Cardiac fibroblast (primary cell): ENCODE measurements at regions not wholly inside any gene's neighbourhood (a gene's known extent, or its start where the extent isn't known, plus 50 kb on each side); places are given as distances from the start of the nearest gene placed in this dataset.

Experiments used
- DNase-seq, 2 donors: peaks; one replicate each; pipeline versions ENCODE4 v3.0.0 to v3.0.0-alpha.2; 2010; ENCODE audit warnings: low read depth in 2 of 2
- H3K4me3 ChIP-seq, 2 donors: replicated peaks in 1 of 2; 1 replicate in 1 of 2; 2 replicates in 1 of 2; pipeline ENCODE4 v1.5.1; 2011; ENCODE audit warnings: low read depth in 2 of 2, low read length in 2 of 2, mild to moderate bottlenecking in 2 of 2, moderate library complexity in 1 of 2
- TF ChIP-seq, protein P1 (sequence below): IDR thresholded peaks from one replicate; pipeline ENCODE4 v1.5.1; 2011; ENCODE audit warnings: low read depth, mild to moderate bottlenecking, low read length, inconsistent platforms

DNA sequence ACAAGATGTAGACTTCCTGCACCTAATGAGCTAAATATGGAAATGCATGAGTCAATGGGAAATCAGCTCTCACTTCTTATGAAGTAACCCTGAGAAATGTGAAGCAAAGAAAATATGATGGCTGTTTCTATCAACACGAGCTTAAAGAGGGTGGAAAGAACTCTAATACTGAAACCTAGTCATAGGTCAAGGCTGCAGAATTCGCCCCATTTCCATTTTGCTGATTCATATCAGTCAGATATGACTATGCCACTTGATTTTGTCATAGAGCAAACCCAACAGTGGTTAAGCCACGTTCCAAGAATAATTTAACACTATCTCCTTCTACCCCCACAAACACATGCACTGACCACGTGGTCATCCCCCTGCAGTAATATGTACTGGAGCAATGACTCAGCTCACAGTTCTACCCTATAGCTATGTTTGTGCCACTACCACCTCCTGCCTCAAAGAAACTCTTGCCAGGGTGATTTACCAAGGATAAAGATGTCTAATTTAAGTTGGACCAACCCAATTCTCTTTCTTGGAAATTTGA lies 157.5 kb downstream of the TMTC3 start:
- H3K4me3 ChIP-seq: no peak overlapping the region
- peak; percentile 92 to 98 for DNase-seq
- TF ChIP-seq, protein P1, sequence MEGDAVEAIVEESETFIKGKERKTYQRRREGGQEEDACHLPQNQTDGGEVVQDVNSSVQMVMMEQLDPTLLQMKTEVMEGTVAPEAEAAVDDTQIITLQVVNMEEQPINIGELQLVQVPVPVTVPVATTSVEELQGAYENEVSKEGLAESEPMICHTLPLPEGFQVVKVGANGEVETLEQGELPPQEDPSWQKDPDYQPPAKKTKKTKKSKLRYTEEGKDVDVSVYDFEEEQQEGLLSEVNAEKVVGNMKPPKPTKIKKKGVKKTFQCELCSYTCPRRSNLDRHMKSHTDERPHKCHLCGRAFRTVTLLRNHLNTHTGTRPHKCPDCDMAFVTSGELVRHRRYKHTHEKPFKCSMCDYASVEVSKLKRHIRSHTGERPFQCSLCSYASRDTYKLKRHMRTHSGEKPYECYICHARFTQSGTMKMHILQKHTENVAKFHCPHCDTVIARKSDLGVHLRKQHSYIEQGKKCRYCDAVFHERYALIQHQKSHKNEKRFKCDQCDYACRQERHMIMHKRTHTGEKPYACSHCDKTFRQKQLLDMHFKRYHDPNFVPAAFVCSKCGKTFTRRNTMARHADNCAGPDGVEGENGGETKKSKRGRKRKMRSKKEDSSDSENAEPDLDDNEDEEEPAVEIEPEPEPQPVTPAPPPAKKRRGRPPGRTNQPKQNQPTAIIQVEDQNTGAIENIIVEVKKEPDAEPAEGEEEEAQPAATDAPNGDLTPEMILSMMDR: no peak

DNA sequence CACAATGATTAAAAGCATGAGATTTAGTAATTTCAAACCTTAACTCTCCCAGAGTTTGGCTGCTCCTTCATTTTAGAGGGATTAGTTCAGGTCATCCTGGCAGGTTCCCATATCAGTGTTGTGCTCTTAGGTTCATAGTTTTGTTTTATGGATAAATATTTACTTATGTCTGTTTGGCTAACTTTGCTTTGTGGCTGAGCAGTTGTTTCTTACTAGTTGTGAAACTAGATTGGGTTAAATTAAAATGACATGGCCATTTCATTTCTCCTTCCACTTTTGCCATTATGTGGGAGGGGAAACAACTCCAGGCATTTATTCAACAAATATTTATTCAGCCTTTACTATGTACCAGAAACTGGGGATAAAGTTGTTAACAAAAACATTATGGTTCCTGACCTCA lies 158.8 kb downstream of the TMTC3 start:
- H3K4me3 ChIP-seq: no peak overlapping the region
- TF ChIP-seq, protein P1: no peak
- DNase-seq: peak; percentile 15 to 20

DNA sequence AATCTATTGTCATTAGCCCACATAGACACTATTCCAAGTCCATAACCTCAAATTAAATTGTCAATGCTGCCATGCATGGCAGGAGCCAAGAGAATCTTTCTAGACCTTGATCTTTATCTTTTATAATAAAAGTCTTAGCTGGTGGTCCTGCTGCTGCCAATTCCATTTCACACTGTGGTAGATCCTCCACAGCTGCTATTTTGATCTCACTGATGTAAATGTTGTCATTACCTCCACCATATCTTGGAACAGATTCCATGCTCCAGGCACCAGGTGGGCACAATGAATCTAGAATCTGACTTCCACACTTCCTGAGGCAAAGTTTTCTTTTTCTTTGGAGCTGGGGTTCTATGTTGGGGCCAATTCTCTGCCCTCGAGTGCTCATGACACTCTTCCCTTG lies 161.2 kb downstream of the TMTC3 start:
- TF ChIP-seq, protein P1: no peak
- no peak for DNase-seq
- H3K4me3 ChIP-seq: no peak overlapping the region

DNA sequence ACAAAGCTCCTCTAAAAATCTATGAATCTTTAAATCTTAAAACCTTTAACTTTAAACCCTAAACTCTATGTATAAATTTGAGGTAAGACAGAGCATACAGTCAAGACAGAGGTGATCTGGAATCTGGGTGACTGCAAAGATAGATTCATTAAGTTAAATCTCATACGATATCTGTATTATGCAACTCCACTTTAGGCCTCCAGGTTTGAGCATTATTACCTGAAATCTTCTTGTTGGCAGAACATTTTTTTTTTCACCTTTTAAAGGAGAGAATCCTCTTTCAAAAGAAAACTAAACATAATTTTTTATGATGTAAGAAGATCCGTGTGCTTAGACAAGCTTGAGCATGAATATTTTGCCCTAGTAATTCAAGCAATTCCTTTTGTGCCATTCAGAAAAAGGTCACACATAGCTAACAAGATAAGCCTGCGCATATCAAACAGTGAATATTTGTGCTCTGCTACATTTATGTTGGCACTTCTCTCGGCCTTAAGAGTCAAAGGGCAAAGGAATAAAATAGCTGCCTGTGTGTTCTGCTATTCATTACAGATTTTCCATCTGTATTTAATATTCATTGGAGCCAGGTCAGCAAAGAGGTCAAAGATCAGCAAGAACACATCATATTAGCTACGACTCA lies 163.3 kb downstream of the TMTC3 start:
- TF ChIP-seq, protein P1: no peak
- peak in 1 of 2 donors; percentile 44 for DNase-seq
- no peak overlapping the region for H3K4me3 ChIP-seq

DNA sequence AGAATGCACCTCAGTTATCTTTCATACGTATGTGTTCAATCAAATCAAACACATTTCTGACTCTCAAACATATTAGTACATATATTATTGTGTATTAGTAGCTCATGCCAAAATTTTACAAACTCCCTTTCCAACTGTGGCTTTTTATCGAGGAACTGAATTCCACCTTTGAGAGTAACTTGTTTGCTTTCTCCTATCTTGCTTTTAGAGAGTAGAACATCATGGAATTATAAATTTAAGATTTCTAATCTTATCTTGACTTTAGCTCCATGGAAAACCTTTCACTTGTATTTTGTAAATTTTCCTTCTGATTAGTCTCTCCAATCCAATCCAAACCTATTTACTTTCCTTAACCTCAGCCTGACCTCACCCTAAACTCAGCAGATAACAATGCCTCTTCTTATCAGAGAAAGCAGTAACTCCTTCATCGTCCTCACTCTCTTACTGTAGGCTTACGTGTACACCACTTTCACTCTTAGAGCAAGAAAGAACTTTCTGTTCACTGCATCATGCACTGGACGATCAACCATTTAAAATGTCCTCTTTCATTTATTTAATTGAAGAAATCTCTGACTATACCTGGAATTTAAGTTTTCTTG lies 164.5 kb downstream of the TMTC3 start:
- H3K4me3 ChIP-seq: no peak overlapping the region
- peak in 1 of 2 donors; percentile 33 for DNase-seq
- TF ChIP-seq, protein P1: no peak

DNA sequence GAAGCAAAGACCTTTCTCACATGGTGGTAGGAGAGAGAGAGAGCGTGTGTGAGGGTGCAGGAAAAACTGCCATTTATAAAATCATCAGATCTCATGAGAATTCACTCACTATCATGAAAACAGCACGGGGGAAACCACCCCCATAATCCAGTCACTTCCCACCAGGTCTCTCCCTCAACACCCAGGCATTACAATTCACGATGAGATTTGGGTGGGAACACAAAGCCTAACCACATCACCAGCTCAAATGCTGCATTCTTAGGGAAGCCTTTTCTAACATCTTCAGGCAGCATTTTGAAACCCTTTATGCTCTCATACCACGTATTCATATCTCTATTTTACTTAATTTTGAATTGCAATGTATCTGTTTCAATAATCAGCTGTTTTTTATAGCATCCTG lies 165.9 kb downstream of the TMTC3 start:
- peak in 1 of 2 donors; percentile 48 for DNase-seq
- H3K4me3 ChIP-seq: no peak overlapping the region
- TF ChIP-seq, protein P1: no peak
